ENCODE measurements at regions not wholly inside any gene's neighbourhood (a gene's known extent, or its start where the extent isn't known, plus 50 kb on each side); places are given as distances from the start of the nearest gene placed in this dataset.
"Not testable (repeated sequence)": the region's sequence is repeated elsewhere in the genome, so short reads cannot be mapped to it uniquely, and the experiment has no call there.

GRCh38 chr20:51125780-51126179, 102.9 kb upstream of the KCNG1 start:
- DNase-seq (ENCODE audit: low read depth in 2 of 2), result no peak

GRCh38 chr20:51125105-51125504, 102.2 kb upstream of the KCNG1 start:
- no peak for DNase-seq (ENCODE audit: low read depth in 2 of 2)

- DNase-seq (ENCODE audit: low read depth in 2 of 2), result not testable (repeated sequence)
Measured at GRCh38 chr20:51123887-51124286, 101.0 kb upstream of the KCNG1 start.

- no peak for DNase-seq (ENCODE audit: low read depth in 2 of 2)
Measured at GRCh38 chr20:51122931-51123658, 100.2 kb upstream of the KCNG1 start.

GRCh38 chr20:51121901-51122412, 99.0 kb upstream of the KCNG1 start:
- no peak for DNase-seq (ENCODE audit: low read depth in 2 of 2)

- no peak for DNase-seq (ENCODE audit: low read depth in 2 of 2)
Measured at GRCh38 chr20:51121272-51121671, 98.4 kb upstream of the KCNG1 start.

- no peak for DNase-seq (ENCODE audit: low read depth in 2 of 2)
Measured at GRCh38 chr20:51120868-51121267, 98.0 kb upstream of the KCNG1 start.

GRCh38 chr20:51120438-51120837, 97.5 kb upstream of the KCNG1 start:
- DNase-seq (ENCODE audit: low read depth in 2 of 2), result no peak

GRCh38 chr20:51119914-51120313, 97.0 kb upstream of the KCNG1 start:
- no peak for DNase-seq (ENCODE audit: low read depth in 2 of 2)

- DNase-seq (ENCODE audit: low read depth in 2 of 2), result no peak
Measured at GRCh38 chr20:51118985-51119527, 96.1 kb upstream of the KCNG1 start.

GRCh38 chr20:51118216-51118615, 95.3 kb upstream of the KCNG1 start:
- no peak for DNase-seq (ENCODE audit: low read depth in 2 of 2)

GRCh38 chr20:51116765-51117686, 94.1 kb upstream of the KCNG1 start:
- no peak for DNase-seq (ENCODE audit: low read depth in 2 of 2)

GRCh38 chr20:51111290-51111689, 88.4 kb upstream of the KCNG1 start:
- DNase-seq (ENCODE audit: low read depth in 2 of 2), result no peak

GRCh38 chr20:51108638-51109363, 85.9 kb upstream of the KCNG1 start:
- no peak for DNase-seq (ENCODE audit: low read depth in 2 of 2)

- DNase-seq (ENCODE audit: low read depth in 2 of 2), result no peak
Measured at GRCh38 chr20:51106011-51106410, 83.1 kb upstream of the KCNG1 start.

GRCh38 chr20:51104960-51105920, 82.3 kb upstream of the KCNG1 start:
- no peak for DNase-seq (ENCODE audit: low read depth in 2 of 2)

GRCh38 chr20:51100617-51101016, 77.7 kb upstream of the KCNG1 start:
- DNase-seq (ENCODE audit: low read depth in 2 of 2), result no peak

GRCh38 chr20:51098284-51098810, 75.4 kb upstream of the KCNG1 start:
- no peak for DNase-seq (ENCODE audit: low read depth in 2 of 2)

GRCh38 chr20:51097351-51098120, 74.6 kb upstream of the KCNG1 start:
- DNase-seq (ENCODE audit: low read depth in 2 of 2), result no peak

Data from stimulated activated CD8-positive, alpha-beta memory T cell treated with anti-CD3 and anti-CD28 coated beads, Interleukin-7, amount 100 ng/mL, for 1 hour (primary cell).